Limb (tissue), 2 donors: ENCODE measurements at regions not wholly inside any gene's neighbourhood (a gene's known extent, or its start where the extent isn't known, plus 50 kb on each side); places are given as distances from the start of the nearest gene placed in this dataset.
A peak's percentile ranks its signal among the peaks of the same experiment; 100 is the strongest.
"Not testable (repeated sequence)": the region's sequence is repeated elsewhere in the genome, so short reads cannot be mapped to it uniquely, and the experiment has no call there.

Experiments used
- DNase-seq, 2 donors: peaks; one replicate each; pipeline ENCODE4 v3.0.0-alpha.2; 2016; ENCODE audit errors: extremely low spot score in 2 of 2

GRCh38 chr2:161055289-161055688 is 104.9 kb upstream of the TANK start:
- no peak for DNase-seq

- DNase-seq = no peak
Observed at GRCh38 chr2:161059388-161059787, 100.8 kb upstream of the TANK start.

GRCh38 chr2:161061786-161062185 is 98.4 kb upstream of the TANK start:
- DNase-seq = no peak

- DNase-seq = peak; percentile 81 to 88
Observed at GRCh38 chr2:161063157-161063945, 96.9 kb upstream of the TANK start.

DNA sequence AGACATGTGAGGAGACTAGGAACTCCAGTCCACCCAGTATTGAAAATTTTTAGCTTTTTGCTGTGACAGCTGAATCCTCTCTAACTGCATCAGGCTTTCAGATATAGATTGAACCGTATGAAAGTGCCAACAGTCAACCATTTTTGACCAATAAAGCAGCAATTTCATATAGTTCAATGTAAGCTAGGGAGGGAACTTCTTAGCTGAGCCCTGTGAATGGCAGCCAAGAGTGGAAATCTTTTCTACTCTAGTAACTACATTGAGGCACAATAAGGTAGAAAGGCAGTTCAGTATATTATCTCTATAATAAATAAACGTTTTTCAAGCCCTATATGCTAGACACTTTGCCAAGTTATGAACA is 96.3 kb upstream of the TANK start:
- no peak for DNase-seq

- no peak for DNase-seq
Observed at GRCh38 chr2:161067846-161068350, 92.3 kb upstream of the TANK start.

GRCh38 chr2:161068670-161069069 is 91.6 kb upstream of the TANK start:
- no peak for DNase-seq

GRCh38 chr2:161070693-161071479 is 89.3 kb upstream of the TANK start:
- no peak for DNase-seq

- DNase-seq = not testable (repeated sequence)
Observed at GRCh38 chr2:161072436-161072835, 87.8 kb upstream of the TANK start.

- DNase-seq = no peak
Observed at GRCh38 chr2:161075701-161076100, 84.5 kb upstream of the TANK start.

- no peak for DNase-seq
Observed at GRCh38 chr2:161076936-161077335, 83.3 kb upstream of the TANK start.

DNA sequence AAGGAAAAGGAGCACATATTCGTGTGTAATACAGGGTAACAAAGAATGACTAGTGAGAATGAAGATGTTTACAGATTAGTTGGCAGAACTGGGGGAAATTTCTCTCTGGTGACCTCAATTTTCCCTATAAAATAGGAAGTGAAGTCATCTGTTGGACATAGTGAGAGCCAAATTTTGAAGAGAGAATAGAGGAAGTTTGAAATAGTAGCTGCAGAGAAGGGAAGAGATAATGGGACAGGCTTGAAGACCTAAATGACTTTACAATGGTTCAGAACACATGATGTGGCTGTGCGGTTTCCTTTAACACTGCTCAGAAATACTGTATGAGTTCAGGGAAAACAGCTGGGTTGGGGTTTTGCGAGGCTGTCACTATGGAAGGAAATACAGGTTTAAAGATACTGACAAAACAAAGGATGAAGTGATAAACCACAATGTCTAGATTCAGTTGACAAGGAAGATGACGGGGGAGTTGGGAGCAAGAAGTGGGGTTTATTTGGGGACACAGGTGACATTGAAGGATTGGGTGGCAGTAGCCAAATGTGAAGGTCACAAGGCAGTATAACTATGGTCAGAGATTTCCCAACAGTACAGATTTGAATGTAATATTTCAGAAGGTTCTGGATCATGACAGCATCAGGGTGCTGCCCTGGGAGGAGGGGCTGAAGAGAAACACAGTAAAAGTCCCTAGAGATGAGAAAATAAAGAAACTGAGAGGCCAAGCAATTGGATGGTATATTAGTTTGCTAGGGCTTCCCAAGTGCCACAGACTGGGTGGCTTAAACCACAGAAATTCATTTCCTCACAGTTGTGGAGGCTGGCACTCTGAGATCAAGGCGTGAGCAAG is 82.6 kb upstream of the TANK start:
- DNase-seq = peak in 1 of 2 donors; percentile 24

GRCh38 chr2:161078211-161078539 is 82.1 kb upstream of the TANK start:
- DNase-seq = no peak

DNA sequence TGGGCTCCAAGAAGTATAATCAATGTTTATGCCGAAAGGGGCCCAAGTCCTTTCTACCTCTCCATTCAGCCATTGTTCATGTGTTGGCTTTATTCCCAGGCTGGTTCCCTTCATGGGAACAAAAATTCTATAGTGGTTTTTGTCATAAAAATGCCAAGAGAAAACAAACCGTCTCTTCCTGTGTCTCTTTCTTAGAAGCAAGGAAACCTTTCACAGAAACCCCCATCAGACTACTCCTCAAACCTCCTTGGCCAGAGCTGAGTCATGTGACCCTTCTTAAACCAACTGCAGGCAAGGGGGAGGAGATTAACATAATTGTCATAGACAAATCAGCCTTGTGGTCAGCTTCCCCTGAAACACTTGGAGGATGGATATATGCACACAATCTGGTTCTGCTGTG is 75.1 kb upstream of the TANK start:
- no peak for DNase-seq

DNA sequence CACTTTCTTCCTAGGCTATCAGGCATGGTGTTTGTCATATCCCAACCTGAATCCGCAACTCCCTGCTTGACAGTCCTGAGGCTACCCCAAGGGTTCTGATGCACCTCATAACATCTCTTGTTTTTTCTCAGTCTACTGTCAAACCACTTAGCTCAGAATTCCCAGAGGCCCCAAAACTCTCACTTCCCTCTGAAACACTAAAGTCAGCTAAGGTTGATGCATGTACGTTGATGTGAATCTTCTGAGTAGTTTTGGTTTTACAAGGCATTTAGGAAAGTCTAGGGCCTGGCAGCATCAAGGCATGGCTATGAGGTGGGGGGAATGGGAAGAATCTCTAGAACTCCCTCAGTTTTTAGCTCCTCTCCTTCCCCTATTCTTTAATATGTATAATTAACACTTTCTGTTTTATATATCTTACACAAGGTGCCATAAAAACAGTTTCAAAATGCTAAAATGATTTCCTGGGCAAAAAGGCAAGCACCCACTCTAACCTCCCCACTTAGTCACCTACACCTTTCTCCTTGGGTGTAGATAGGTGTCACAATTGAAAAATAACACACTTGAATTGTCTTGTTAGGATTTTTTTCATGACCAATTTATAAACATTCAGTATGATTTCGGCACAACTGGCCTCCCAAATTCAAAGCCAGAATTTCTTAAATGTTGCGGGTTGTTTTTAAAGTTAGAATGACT is 71.4 kb upstream of the TANK start:
- no peak for DNase-seq

DNA sequence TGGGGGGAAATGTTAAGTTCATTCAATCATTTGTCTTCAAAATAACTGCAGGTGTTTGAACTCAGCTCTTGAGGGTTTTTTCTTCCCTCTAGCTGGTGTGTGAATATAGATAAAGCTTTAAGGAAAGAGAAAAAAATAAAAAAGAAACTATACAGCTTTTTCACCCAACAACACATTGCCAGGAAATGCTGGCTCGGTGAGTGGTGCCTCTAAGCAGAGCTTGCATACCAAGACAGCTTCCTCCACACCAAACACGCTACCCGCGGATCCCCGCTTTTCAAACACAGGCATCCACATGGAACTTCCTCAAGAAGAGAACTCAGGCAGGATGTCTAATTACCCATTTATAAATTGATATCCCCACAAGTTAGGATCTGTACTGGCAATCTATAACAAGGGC is 69.8 kb upstream of the TANK start:
- DNase-seq = no peak

DNA sequence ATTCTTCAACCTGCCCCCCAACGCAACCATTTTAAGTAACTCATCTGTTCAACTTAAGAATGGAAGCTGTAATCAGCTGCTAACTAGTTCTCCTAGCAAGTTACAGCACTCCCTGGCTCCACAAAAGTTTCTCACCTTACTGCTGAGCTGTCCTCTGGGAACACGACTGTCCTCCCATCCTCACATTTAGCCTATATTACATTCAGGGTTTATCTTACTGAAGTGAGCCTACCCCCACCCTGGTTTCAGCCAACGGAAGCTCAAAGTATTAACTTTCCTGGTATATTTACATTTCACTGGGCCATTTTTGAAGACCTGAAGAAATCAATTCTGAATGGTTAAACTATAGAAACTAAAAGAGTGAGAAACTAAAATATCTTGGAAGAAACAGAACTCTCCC is 64.9 kb upstream of the TANK start:
- DNase-seq = no peak

DNA sequence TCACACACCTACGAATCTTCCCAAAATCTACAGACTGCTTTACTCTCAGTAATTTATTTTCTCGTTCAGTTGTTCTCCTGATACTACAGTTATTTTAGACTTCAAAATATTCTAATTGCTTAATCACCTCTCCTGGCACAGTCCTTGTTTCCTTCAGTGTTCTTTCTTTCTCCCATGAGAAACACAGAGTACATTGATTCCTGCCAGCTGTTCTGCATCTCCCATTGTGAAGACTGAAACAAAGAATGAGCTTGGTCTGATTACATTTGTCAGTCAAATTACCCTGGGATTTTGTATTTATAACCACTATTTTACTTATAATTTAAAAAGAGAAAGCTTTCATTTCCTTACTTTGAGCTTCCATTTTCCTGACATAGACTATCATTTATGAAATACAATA is 63.9 kb upstream of the TANK start:
- no peak for DNase-seq

GRCh38 chr2:161097157-161097556 is 63.1 kb upstream of the TANK start:
- no peak for DNase-seq

GRCh38 chr2:161100211-161100895 is 59.9 kb upstream of the TANK start:
- no peak for DNase-seq

GRCh38 chr2:161101406-161101805 is 58.8 kb upstream of the TANK start:
- no peak for DNase-seq
